Stimulated activated CD8-positive, alpha-beta memory T cell treated with anti-CD3 and anti-CD28 coated beads, Interleukin-12 subunit alpha, Interleukin-12 subunit beta, amount 100 ng/mL, for 4 hours (primary cell): ENCODE measurements at regions not wholly inside any gene's neighbourhood (a gene's known extent, or its start where the extent isn't known, plus 50 kb on each side); places are given as distances from the start of the nearest gene placed in this dataset.
"Not testable (repeated sequence)": the region's sequence is repeated elsewhere in the genome, so short reads cannot be mapped to it uniquely, and the experiment has no call there.

ENCODE experiments used
- DNase-seq: peaks from one replicate; pipeline ENCODE4 v3.0.0-alpha.2; 2020; ENCODE audit warnings: low read depth

DNA sequence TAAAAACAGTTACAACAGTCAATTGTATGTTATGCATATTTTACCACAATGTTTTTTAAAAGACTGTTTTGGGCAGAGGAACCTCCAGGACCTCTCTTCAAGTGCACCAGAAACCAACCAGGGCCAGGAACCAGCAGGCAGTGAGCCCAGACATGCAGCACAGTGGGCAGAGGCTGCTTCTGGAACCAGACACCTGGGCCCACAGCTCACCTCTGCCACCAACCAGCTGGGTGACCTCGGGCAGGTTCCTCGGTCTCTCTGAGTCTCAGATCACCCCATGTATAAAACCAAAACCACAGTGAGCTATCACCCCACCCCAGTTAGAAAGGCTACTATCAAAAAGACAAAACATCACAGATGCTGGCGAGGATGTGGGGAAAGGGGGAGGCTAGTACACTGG lies 161.0 kb downstream of the C16orf95 start:
- DNase-seq, result no peak

DNA sequence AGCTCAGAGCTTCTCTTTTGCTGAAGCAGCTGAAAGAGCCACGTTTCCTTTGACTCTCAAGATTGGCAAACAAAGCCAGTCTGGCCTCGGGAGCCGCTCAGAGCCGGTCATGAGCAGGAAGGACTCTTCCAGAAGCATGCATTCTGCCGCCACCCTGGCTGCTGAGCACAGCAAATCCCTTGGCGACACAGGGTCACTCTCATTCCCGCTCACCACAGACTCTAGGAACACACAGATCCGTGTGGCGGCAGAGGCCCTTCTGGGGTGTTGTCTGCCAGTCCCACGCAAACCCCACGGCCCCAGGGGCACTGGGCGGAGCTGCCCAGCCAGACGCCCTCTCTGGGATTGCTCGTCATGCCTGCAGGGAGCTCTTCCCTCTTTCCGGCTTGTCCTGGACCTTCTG lies 157.0 kb downstream of the C16orf95 start:
- DNase-seq, result no peak

DNA sequence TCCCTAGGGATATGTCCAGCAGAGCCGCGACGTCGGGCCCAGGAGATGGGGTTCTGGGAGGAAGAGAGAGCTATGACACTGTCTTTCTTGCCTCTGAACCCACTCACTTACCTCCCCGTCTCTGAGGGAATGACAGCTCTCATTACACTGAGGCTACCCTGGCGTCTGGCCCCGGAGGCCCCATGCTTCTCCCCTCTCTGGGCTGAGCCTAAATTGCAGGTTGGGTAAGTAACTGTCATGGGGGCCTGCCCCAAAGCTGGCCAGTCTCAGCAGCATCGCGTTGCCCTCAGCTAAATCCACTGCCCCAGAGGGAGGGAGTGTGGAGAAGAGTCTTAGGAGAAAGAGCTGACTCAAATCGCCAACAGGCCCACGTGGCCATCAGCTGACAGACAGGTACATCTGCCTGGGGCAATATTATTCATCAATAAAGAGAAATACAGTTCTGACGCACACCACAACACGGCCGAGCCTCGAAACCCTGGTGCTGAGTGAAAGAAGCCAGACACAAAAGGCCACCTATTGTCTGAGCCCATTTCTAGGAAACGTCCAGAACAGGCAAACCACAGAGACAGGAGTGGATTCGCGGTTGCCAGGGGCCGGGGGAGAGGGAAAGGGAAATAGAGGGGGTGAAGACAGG lies 156.4 kb downstream of the C16orf95 start:
- DNase-seq, result no peak

DNA sequence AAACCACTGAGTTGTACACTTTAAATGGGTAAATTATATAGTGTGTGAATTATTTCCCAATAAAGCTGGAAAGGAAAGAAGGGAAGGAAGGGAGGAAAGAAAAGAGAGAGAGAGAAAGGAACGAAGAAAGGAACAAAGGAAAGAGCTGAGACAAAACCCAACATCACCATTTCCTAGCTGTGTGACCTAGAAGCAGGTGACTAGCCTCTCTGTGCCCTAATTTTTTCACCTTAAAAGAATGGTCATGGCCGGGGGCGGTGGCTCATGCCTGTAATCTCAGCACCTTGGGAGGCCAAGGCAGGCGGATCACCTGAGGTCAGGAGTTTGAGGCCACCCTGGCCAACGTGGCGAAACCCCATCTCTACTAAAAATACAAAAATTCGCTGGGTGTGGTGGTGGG lies 155.8 kb downstream of the C16orf95 start:
- DNase-seq, result not testable (repeated sequence)

DNA sequence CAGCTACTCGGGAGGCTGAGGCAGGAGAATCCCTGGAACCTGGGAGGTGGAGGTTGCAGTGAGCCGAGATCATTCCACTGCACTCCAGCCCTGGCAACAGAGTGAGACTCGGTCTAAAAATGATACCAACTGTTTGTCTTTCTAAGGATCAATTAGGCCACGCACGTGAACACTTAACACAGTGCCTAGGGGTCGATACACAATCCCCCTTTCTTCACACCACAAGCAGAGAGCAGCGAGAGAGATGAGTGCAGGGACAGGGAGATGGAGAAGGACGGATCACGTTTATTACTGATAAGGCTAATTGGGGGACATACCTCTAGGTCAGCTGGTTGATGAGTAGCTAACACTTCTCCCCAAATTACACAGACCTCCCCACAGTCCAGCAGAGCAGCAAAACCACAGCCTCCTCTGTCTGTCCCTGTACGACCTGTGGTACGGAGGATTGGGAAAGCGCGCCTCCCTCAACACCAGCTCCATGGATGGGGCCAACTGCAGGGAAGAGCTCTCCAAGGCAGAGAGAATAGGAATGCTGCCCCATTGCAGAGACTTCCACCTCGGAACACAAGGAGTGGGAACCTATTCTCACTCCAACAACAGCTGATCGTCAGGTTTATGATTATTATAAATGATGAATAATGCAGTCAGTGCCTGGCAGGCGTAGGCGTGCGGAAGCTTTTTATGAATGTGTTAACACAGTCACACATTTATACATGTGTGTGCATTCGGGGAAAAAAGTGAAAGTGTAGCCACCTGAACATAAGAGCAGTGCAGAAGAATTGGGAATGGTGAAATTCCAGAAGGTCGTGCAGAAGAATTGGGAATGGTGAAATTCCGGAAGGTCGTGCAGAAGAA lies 155.1 kb downstream of the C16orf95 start:
- DNase-seq, result no peak

DNA sequence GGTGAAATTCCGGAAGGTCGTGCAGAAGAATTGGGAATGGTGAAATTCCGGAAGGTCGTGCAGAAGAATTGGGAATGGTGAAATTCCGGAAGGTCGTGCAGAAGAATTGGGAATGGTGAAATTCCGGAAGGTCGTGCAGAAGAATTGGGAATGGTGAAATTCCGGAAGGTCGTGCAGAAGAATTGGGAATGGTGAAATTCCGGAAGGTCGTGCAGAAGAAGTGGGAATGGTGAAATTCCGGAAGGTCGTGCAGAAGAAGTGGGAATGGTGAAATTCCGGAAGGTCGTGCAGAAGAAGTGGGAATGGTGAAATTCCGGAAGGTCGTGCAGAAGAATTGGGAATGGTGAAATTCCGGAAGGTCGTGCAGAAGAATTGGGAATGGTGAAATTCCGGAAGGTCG lies 154.4 kb downstream of the C16orf95 start:
- DNase-seq, result not testable (repeated sequence)

DNA sequence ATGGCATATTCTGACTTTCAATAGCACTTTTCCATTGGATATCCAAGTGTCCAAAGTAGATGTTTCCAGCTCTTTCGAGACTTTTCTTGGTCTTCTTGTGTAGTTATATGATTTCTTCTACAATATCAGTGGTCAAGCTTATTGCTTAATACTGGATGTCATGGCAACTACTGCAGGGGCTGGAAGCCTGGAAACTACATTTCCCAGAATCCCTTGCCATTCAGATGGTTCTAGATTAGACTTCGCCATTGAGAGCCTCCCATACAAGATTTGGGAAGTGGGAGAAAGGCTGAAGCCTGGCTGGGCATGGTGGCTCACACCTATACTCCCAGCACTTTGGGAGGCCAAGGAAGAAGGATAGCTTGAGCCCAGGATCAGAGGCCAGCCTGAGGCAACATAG lies 153.6 kb downstream of the C16orf95 start:
- no peak for DNase-seq

DNA sequence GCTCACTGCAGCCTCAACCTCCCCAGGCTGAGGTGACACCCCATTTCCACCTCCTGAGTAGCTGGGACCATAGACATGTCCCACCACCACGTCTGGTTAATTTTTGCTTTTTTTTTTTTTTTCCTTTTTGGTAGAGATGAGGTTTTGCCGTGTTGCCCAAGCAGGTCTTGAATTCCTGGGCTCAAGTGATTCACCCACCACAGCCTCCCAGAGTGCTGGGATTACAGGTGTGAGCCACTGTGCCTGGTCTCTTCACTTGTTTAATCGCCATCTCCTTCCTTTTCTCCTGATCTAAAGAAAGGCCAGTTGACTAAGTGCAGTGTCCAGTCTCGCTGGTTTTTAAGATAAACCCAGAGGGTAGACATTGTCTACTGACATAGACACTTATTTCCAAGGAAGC lies 152.0 kb downstream of the C16orf95 start:
- DNase-seq, result no peak

DNA sequence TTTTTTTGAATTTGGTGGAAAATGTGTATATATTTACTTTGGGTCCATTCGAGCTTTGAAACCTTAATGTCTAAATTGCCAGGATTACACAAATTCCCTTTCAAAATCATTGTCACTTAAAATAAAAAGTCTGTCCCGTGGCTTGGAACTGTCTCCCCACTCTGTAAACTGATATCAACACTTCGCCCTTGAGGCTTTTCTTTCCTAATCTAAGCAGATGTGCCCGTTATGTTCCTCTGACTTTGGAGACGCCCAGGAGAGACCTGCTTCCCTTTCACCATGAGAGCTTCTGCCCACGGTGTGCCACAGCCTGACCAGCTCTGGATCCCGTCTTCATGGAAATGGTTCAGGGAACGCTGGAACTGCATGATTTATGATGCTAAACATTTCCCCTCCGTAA lies 151.3 kb downstream of the C16orf95 start:
- no peak for DNase-seq

DNA sequence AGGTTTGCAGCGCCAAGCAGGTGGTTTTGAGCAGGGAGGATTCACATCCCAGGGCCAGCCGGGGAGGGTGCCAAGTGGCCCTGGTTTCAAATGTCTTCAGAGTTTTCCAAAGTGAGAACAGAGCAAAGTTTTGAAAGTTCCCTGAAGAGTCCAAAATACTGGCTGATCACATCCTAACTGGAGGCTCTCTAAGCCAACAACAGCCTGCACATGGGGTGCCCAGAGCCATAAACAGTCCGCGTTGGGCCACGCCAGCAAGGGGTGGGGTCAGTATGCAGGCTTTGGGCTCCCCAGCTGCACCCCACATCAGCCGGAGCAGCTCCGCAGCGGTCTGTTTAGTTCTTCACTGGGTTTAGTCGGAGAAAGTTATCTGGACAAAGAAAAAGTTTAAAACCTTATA lies 150.9 kb downstream of the C16orf95 start:
- no peak for DNase-seq

DNA sequence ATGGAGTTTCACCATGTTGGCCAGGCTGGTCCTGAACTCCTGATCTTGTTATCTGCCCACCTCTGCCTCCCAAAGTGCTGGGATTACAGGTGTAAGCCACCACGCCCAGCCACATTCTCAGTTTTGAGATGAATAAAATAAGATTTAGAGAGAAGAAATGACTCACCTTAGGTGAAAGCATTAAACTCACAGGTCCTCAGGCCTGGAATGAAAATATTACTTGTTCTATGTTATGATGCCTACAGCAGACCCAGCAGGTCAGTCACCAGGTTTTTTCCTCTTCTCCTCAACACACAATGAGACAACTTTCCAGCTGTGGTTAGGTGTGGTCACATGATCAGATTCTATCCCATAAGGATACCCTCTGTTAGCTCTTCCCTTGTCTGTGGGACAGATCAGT lies 150.3 kb downstream of the C16orf95 start:
- no peak for DNase-seq

DNA sequence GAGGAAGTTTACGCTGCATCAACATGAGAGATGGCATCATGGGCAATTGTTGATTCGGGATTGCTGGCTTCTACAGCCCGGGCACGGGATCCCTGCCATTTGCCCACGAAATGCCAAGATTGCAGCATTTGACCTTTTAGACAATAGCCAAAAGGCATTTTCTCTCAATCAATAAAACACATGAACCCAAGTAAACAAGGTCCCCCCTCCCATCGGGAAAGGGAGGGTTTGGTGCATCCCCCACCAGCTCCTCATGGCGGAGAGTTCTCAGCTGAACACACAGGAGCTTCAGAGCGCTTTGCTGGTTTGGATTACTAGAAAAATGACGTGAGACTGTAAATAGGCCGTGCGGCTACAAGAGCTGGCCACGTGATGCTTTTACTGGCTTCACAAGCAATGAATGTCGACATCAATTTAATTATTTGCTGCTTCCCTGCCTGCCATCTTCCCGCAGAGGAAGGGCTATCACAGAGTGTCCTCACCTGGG lies 147.6 kb downstream of the C16orf95 start:
- no peak for DNase-seq

DNA sequence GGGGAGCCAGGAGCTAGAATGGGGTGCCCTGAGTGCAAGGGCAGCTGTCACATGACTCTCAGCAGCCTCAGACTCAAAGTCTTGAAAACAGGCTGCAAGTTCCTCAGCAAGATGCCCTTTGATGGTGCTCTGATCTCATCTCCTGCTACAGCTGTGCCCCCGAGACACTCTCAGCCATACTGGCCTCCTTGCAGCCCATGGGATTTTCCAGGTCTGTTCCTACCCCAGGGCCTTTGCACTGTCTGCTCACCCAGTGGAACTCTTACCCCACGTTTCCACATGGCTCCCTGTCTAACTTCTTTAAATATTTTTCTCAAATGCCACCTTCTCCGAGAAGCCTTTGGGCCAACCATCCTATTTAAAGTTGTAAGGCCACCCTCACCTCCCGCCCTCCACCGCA lies 146.9 kb downstream of the C16orf95 start:
- DNase-seq, result no peak

DNA sequence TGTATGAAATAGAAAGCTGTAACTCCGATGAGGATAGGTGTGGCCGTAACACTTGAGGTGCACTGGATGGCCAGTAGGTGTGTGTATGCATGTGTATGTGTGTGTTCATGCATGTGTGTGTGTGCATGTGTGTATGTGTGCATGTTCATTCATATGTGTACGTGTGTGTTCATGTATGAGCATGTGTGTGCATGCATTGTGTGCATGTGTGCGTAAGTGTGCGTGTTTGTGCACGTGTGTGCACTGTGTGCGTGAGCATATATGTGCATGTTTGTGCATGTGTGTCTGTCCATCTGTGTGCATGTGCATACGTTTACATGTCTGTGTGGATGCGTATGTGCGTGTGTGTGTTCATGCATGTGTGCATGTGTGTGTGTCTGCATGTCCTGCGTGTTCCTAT lies 145.5 kb downstream of the C16orf95 start:
- DNase-seq, result no peak

DNA sequence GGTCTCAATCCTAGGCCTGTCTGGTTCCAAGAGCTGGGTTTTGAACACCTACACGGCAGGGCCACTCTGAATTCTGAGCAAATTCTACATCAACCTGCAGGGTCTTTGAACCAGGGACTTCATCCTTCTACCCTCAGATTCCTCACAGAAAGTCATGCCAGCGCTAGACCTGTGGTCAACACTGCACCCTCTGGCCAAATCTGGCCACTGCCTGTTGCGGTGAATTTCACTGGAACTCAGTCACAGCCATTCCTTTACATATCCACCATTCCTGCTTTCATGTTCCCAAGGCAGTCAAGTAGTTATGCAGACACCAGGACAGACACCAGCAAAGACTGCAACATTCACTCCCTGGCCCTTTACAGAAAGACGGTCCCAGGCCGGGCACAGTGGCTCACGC lies 144.6 kb downstream of the C16orf95 start:
- DNase-seq, result no peak

DNA sequence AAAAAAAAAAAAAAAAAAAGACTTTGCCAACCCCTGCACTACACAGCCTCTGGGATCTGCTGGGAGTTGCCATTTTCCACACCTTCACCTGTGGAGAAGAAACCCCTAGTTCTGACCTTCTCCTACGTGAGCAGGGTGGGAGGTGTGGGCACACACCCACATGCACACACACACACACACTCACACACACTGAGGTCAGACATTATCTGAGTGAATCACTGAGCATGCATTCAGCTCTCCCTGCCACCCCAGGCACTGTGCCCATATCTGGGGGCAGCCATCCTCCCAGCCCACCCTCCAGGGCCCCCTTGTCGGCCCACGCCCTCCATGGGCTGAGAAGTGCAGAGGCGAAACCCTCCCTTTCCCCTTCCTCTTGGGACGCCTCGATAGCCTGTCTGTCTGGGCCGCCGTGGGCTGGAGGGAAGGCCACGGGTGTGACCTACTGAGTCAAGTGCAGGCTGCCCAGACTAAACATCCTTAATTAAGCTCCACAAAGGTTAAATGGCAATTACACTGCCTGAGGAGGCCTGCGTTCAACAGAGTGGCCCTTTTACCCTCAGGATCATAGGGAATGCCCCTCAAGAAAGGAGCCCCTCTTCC lies 143.8 kb downstream of the C16orf95 start:
- no peak for DNase-seq

DNA sequence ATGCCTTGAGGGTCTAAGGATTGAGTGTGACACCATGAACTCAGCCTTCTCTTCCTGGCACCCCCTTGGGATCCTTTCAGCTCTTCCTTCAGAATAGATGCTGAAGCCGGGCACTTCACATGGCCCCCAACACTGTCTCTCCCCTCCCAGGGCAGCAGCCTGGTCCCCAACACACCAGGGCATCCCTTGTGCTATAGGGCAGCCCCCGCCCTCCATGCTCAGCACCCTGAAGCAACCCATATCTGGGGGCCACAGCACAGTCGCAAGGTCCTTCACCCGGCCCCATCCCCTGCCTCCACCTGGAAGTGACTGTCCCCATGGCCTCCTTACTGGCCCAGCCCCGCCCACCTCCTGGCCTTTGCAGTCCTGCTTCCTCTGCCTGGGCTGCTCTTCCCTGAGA lies 143.1 kb downstream of the C16orf95 start:
- no peak for DNase-seq

DNA sequence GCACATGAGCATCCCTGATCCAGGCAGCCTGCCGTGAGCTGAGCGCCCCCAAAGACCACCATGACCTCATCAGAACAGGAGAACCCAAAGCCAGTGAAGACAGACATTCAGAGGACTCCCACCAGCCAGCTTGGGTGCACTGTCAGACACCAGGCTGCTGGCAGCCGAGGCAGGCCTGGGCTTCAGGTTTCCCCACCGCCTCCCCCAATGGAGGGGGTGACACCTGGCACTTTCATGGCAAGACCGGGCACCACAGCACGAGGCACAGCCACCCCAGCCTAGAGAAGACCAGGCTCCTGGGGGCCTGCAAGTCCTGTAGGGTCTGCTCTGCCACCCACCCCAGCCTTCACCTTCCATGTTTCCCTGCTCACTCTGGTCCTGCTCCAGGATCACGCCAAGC lies 140.5 kb downstream of the C16orf95 start:
- no peak for DNase-seq

DNA sequence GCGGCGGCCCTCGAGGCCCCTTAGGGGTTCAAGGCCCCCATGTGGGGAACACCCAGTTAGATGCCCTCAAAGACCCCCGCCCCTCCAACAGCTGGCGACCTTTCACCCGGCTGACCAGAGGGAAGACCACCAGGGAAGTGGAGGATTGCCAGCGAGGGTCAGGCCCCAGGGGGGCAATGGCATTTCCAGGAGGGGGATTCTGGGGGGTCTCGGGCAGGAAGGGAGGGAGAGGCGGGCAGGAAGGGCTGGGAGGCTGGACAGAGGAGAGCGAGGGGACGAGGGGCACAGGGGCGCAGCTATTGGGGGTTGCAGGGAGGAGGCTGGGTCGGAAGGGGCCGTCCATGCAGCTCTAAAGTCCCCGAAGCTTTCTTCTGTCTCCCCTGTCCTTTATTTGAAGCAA lies 139.5 kb downstream of the C16orf95 start:
- no peak for DNase-seq

DNA sequence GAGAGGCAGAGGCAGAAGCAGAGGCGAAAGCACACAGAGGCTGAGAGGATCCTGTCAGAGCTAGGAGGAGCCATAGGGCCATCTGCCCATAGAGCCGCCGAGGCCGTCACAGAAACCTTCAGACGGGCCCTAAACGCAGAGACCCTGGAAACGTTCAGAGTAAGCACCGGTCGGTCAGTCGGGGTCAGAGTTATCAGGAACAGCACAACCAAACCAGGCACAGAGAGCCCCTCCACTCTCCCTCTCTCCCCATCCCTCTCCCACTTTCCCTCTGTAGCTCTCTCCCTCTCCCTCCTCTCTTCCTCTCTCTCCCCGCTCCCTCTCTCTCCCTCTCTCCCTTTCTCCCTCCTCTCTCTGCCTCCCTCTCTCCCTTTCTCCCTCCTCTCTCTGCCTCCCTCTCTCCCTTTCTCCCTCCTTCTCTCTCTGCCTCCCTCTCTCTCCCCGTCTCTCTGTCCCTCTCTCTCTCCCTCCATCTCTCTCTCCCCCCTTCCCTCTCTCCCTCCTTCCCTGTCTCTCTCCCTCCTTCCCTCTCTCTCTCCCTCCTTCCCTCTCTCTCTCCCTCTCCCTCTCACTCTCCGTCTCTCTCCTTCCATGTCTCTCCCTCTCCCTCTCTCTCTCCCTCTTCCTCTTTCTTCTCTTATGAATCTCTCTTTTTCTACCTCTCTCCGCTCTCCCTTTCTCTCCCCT lies 138.9 kb downstream of the C16orf95 start:
- no peak for DNase-seq

DNA sequence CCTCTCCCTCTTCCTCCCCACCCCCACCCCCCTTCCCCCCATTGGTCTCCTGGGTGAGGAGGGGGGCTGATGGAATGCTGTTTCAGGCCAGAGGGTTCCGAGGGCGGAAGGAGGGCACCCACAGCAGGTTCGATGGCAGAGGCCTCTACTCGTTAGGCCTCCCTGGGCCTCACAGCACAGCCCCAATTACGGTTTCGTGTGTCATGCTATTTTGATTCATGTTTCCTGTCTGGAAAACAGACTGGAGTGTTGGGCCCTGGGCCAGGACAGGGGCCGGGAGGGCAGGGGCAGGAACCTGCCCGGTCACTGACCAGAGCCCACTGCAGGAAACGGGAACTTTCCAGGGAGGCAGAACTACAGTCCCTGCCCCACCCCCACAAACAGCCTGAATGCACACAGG lies 138.2 kb downstream of the C16orf95 start:
- DNase-seq, result no peak

DNA sequence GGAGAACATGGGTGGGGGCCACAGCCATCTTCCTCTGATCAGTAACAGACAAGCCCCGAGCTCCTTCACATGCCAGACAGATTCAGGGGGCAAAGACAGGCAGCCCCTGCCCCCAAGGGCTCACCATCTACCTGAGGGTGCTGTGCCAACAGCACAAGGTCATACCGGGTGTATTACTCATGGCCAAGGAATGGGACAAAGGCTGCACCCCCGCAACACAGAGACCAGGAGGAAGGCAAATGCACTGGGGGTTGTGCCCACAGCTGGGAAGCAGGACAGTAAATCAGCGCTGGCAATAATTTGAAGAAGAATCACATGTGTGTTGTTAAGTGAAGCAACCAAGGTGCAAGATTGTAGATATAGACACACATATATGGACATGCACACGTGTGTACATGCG lies 137.1 kb downstream of the C16orf95 start:
- DNase-seq, result no peak

DNA sequence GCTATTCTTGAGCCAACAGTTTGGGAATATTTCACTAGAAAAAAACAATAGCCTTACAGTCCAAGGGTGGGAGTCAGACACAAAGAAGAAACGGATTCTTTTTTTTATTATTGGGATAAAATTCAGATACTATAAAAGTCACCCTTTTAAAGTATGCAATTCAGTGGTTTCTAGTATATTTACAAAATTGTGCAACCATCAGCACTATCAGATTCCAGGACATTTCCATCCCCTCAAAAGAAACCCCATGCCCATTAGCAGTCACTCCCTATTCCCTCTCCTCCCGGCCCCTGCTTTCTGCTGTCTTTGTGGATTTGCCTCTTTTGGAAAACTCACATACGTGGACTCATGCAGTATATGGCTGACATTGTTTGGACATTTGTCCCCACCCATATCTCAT lies 134.4 kb downstream of the C16orf95 start:
- no peak for DNase-seq
